ENCODE measurements at regions not wholly inside any gene's neighbourhood (a gene's known extent, or its start where the extent isn't known, plus 50 kb on each side); places are given as distances from the start of the nearest gene placed in this dataset.
A peak's percentile ranks its signal among the peaks of the same experiment; 100 is the strongest.

GRCh38 chr18:39935598-39935997 lies 2019.4 kb upstream of the PIK3C3 start:
- DNase-seq = no peak

DNA sequence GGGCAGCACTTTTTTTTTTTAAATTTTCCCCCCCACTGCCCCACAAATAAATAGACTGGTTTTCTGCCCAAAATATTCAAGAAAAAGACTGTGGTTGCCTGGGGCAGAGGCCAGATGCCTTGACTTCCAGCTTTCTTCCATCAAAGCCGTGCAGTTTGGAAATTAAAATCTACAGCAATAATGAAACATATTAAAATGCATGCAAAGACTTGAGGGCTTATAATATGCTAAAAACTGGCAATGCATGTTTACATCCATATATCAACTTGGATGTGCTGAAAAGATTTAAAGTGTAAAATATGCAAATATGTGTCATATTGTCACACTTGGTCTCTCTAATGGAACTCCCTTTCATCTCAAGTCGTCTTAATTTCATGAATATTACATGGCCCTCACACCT lies 2036.2 kb upstream of the PIK3C3 start:
- DNase-seq = no peak

GRCh38 chr18:39913672-39914366 lies 2041.2 kb upstream of the PIK3C3 start:
- DNase-seq = no peak

DNA sequence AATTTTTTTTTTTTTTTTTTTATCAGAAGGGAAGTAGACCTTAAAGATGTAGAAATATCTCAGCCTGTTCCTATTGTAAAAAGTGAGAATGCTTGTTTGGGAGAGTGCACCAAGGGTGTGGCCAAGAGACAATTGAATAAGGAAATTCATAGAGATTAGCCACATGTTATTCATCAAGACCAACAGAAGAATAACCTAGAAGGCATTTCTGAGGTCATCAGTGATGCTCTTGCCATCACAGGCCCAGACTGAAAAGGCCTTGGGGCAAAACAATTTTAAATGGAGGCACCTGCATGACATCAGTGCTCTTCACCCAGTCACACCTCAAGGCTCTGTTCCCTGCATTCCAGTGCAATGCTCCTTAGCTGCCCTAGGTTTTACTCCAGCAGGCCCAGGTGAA lies 2043.3 kb upstream of the PIK3C3 start:
- DNase-seq = no peak

GRCh38 chr18:39909706-39910105 lies 2045.3 kb upstream of the PIK3C3 start:
- DNase-seq = no peak

GRCh38 chr18:39886136-39886535 lies 2068.9 kb upstream of the PIK3C3 start:
- no peak for DNase-seq

DNA sequence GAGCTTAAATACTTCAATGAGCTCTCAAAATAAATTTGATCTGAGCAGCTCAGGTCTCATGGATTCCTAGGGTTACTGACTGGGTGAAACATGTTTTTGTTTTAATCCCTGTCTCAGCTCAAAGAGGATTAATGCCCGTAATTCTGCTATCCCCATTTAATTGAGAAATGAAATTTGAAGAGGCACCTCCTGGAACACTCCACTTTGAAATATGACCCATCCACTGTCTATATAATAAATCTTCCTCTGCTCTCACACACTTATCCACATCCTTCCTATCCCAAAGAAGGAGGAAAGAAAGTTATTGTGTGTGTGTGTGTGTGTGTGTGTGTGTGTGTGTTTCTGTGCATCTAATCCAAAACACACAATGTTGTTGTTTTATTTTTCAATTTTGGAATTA lies 2082.4 kb upstream of the PIK3C3 start:
- DNase-seq = no peak

- DNase-seq = no peak
These were observed 2083.1 kb upstream of the PIK3C3 start for GRCh38 chr18:39871961-39872360.

- DNase-seq = no peak
These were observed 2084.4 kb upstream of the PIK3C3 start for GRCh38 chr18:39870591-39870990.

DNA sequence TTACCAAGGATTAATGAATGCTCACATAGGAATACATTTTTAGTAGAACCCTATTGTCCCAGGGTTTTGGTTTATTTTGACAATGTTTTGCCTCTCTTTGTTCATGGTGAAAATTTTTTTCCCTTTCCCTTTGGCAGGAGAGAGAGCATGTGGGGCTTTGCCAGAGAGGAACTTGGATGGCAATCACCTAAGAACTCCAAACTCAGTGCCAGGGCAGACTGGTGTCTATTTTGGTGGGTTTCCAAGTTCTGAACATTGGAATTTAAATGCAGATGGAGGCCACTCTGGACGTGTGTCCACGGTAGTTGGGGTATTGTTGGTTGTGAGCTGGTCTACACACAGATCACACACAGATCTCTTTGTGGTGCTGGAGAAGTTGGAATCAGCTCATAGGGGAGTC lies 2091.1 kb upstream of the PIK3C3 start:
- no peak for DNase-seq

- no peak for DNase-seq
These were observed 2092.7 kb upstream of the PIK3C3 start for GRCh38 chr18:39862341-39862740.

GRCh38 chr18:39854291-39854690 lies 2100.7 kb upstream of the PIK3C3 start:
- no peak for DNase-seq

GRCh38 chr18:39846265-39846664 lies 2108.8 kb upstream of the PIK3C3 start:
- no peak for DNase-seq

GRCh38 chr18:39845631-39846030 lies 2109.4 kb upstream of the PIK3C3 start:
- DNase-seq = no peak

- no peak for DNase-seq
These were observed 2109.9 kb upstream of the PIK3C3 start for GRCh38 chr18:39845106-39845505.

GRCh38 chr18:39843546-39843945 lies 2111.5 kb upstream of the PIK3C3 start:
- DNase-seq = no peak

DNA sequence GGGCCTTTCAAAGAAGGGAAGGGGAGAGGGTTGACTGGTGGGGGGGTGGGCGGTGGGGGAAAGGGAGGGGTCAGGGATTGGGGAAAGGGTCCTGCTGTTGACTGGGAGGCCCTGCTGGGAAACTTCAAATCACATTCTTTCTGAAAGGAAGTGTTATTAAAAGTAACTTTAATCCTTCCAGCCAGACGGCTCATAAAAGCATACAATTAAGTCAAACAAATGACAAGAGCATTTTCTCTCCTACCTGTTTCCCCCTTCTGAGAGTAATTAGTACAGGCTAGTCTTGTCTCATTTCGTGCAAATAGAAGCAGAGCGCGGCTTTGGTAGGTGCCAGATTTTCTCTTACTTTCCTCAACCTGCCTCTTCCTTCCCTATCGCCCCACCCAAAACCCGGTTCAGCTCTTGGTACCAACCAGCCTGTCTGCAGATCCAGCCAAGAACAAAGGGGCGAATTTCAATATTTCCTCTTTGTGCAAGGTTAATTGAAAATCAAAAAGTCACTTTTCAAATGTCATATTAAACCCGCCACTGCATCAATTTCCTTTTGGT lies 2112.6 kb upstream of the PIK3C3 start:
- DNase-seq = no peak

- DNase-seq = peak; percentile 4
These were observed 2113.3 kb upstream of the PIK3C3 start for GRCh38 chr18:39841482-39842365.

DNA sequence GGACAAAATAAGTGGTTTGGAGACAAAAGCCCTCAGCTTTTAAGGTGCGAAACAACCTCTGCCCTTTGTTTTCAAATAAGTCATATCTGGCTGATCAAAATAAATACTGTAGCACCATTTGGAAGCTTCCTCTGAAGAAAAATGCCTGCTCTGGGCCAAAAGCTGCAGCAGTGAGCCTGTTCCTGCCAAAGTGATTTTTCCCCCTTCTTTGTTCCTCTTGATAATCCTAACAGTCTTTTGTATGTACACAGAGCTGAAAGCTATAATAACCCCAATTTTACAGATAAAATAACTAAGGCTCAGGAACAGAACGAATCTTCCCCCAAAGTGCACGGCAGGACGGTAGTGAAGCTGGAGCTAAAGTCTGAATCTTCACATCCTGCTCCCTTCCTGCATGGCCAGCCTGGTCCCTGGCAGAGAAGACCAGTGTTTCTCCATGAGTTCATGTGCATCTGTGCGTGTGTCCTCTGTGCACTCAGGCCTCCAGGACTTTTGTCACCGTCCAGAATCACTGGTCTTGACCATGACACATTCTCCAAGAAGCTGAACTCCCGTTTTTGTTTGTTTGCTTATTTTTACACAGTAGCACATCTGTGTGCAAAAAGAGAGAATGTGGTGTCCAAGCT lies 2114.1 kb upstream of the PIK3C3 start:
- no peak for DNase-seq

DNA sequence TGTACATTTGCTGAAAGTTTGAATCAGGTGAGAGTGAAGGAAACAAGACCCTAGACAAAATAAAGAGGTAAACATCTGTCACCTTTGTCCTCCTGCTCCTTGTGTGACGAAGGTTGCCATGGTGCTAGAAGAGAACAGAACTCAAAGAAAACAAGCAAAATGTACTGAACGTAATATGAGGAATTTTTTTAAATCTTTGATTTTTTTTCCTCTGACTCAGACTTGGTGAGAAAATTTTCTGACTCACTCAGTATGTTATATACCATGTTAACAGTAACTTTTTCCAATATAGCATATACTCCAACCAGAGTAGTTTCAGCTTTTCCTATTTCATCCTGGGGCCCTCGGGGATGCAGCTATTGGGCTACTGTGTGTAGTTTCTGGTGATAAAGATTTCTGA lies 2114.6 kb upstream of the PIK3C3 start:
- DNase-seq = no peak

DNA sequence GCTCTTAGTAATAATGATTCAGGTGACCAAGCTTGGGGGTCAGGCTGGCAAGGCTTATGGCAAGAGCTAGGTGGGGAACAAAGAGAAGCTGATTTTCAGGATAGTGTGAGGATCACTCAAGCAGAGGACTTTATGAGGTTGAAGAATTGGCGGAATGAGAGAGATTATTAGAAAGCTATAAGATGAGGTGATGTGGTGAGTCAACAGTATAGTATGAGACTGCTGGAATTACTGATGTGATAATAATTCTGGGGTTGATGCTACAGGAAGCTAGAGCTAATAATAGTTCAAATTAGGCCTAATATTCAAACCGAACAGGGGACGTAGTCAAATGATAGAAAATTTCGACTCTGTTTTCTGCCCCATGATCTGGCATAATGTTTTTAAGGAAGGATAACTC lies 2115.3 kb upstream of the PIK3C3 start:
- DNase-seq = no peak

GRCh38 chr18:39838831-39839230 lies 2116.2 kb upstream of the PIK3C3 start:
- no peak for DNase-seq

DNA sequence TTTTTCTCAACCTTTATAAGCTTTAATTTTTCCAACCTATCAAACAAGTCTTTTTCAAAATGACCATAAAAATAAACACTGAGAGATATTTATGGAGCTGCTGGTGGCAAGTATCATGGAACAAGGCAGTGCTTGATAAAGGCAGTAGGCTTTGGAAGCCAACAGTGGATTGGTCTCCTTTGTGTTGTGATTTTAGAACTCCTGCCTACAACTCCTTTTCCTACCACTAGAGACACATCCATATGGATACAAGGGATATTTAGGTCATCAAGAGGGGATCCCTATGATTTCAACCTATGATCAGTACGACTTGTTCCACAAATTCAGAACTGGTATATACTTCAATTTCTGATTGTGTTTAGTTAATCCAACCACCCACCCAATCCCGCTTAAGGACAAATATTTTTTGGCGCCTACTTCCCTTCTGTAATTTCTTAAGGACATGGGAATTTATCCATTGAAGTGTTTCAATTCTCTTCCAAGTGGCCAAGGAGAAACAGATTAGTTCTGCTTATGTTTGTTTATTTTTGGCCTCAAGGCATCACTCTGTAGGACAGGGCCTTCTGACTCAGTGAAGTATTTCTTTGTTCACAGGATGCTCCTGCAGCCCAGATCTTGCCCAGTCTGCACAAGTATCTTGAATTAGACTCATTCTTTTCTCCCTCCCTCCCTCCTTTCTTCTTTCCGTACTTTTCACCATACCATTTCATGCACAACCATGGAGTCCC lies 2119.6 kb upstream of the PIK3C3 start:
- no peak for DNase-seq
